Suppressor macrophage treated with lipopolysaccharide for 4 hours (primary cell): ENCODE measurements at regions not wholly inside any gene's neighbourhood (a gene's known extent, or its start where the extent isn't known, plus 50 kb on each side); places are given as distances from the start of the nearest gene placed in this dataset.

Experiments
- DNase-seq: peaks from one replicate; pipeline ENCODE4 v3.0.0-alpha.2; 2020

DNA sequence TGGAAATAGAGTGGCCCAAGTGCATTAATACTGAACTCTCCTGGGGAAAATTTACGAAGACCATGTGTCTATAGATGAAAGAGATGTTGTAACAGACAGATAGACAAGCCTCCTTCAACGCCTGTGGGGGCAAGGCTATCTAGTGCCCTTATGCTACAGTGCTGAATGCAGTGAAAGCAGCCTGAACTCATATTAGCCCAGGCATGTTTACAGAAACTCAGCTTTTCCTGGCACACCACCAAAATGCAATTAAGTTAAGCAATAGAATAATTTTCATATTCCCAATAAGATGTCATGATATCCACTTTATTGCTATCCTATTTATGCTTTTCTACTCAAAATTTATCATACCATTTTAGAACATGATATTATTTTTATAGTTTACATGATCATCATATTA, 277.0 kb downstream of the DIRAS2 start:
- no peak for DNase-seq

DNA sequence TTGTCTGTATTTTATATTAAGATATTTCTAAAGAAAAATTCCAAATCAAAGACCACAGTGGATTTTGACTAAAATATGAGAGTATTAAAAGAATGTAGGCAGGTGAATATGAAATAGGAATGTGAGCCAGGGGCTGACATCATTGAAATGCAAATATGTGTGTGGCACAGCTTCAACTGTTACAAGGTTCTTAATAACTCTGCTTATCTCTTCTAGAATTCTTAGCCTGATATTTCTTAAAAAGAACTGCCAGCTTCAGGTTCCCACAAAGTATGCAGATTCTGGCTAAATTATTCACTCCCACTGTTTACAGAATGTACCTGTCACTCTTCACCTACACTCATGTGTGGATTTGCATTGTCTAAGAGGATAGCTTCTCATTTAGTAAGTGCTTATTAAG, 274.4 kb downstream of the DIRAS2 start:
- DNase-seq: no peak

- no peak for DNase-seq
Observed at GRCh38 chr9:90368928-90369327, 273.7 kb downstream of the DIRAS2 start.

GRCh38 chr9:90379771-90380170, 262.9 kb downstream of the DIRAS2 start:
- no peak for DNase-seq

GRCh38 chr9:90385146-90385545, 257.5 kb downstream of the DIRAS2 start:
- no peak for DNase-seq

- no peak for DNase-seq
Observed at GRCh38 chr9:90393365-90394152, 249.1 kb downstream of the DIRAS2 start.

DNA sequence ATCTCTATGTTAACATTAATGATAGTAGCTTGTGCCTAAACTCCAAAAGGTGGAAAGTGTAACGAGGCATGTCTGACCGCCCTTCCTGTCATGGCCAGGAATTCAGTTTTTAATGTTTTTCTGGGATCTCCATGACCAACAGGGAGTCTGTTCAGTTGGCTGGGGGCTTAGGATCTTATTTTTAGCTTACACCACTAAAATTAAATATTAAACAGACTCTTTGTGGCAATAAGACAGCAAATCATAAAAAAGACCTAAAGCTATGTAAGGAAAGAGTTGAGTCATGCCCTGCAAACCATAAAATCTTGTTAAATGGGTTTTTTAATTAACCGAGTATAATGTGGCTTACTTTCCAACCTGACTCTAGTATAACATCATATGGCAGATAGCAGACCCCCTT, 247.8 kb downstream of the DIRAS2 start:
- no peak for DNase-seq

DNA sequence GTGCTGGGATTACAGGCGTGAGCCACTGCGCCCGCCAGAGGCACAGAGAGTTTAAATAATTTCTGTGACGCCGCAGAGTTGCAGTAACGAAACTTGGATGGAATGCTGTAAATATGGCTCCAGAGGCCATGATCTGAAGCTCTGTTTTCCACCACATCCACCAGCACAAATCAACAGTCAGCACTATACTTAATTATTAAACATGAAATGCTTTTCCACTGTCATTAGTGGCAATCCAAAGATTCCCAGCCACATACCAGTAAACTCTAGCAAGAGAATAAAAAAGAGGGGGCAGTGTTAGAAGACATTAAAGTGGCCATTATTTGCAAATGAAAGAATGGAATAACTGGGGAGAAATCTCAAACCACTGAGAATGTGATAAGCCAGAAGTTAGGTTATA, 242.5 kb downstream of the DIRAS2 start:
- DNase-seq: no peak

DNA sequence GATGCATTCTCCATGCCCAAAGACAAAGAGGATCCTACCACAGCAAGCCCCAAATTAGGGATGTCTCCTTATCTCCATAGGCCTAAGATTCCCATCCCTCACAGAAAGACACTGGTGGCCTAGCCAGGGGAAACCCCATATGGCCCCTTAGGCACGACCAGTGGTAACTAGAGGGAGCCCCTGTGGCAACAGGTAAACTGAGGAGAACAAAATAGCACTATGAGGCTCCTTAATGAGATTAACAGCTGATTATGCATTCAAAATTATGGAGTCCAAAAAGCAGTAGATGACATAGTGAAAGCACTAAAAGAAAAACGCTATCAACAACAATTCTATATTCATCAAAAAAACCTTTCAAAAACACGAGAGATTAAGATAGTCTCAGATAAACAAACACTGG, 234.0 kb downstream of the DIRAS2 start:
- DNase-seq: no peak

- no peak for DNase-seq
Observed at GRCh38 chr9:90419221-90419851, 223.3 kb downstream of the DIRAS2 start.

- DNase-seq: no peak
Observed at GRCh38 chr9:90420211-90420610, 222.4 kb downstream of the DIRAS2 start.

DNA sequence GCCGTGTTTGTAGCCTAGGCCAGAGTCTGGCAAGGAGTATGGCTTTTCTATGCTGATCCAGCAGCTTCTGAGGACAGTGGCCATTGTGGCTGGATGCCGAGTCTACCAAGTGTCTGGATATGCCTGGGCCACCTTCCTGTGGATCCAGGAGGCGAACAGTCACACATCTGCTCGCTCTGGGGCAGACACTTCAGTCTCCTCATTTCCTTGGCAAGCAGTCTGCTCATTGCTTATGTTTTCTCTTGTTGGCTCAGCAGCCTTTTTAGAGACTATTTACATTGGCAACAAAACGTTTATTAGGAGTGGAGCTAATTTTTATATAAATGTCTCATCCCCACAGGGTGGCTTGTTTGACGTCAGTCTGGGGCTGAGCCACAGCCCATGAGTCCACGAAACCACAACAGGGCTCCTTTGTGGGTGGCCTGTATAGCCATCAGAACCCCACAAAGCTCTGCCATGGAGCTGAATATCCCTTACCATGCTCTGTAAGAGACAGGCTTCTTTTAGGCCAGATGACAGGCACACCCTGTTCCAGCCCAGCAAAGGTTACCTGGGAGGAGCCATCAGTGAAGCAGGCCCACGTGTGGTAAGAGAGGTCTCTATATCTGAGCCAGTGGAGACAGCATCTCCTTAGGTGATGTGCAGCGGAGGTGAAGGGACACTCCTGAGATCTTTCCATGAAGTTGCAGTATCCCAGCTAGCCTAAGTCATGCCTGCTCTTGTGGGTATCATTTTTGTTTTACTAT, 221.7 kb downstream of the DIRAS2 start:
- DNase-seq: no peak

DNA sequence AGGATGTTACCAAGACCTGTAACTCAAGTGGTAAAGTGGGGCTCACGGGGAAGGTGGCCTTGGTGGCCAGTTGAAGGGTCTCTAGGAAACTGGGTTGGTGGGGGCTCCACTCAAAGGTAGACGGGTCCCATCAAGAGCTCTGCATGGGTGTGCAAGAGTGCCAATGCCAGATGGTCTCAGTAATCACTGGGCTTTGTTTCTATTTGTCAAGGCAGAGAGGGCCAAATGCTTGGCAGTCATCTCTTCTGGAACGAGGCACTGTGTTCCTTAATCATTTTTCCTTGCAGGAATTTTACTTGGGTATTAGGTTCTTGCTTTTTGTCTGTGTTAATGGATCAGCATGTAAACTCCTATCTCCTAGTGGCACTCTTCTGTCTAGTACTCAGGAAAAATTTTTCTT, 220.8 kb downstream of the DIRAS2 start:
- DNase-seq: no peak

DNA sequence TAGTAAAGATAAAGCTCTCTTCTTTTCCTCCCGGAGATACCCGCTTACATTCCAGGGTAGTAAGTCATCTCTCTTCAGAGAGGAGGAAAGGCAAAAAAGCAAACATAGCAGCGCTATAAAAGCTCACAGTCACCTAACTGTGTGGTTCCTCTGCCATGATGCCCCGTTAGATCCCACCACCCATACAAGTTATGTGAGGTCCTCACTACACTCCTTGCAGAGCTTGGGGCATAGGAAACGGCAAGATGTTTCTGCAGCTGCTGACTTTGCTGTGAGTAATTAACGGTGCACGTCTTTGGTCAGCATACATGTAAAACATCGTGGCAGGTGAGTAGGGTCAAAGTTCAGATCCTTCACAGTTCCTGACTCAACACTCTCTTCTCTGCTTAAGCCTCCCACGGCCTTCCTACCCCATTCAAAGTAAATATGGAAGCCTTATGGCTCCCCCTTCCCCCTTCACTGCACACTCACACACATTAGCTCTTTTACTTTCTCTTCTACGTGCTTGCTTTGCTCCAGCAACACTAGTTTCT, 218.9 kb downstream of the DIRAS2 start:
- no peak for DNase-seq

- no peak for DNase-seq
Observed at GRCh38 chr9:90428517-90428916, 214.1 kb downstream of the DIRAS2 start.

- DNase-seq: no peak
Observed at GRCh38 chr9:90432951-90433350, 209.7 kb downstream of the DIRAS2 start.

DNA sequence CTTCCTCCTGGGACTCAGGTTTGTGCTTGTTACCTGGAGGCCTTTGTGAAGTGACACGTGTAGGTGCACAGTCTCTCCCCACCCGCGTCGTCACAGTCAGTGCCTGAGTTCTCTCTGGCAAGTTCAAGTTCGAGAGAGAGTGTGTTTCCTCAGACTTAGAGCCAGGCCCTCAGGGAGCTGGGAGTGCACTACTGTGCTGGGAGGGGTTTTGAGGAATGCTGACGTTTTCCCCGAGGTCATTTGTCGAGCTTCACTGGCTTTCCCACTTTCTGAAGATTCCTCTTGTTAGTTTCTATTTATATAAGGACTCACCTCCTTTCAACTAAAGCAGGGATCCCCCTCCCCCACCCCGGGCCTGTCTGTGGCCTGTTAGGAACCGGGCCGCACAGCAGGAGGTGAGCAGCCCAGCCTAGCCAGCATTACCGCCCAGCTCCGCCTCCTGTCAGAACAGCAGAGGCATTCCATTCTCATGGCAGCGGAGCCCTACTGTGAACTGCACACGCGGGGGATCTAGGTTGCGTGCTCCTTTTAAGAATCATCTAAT, 209.2 kb downstream of the DIRAS2 start:
- DNase-seq: no peak

DNA sequence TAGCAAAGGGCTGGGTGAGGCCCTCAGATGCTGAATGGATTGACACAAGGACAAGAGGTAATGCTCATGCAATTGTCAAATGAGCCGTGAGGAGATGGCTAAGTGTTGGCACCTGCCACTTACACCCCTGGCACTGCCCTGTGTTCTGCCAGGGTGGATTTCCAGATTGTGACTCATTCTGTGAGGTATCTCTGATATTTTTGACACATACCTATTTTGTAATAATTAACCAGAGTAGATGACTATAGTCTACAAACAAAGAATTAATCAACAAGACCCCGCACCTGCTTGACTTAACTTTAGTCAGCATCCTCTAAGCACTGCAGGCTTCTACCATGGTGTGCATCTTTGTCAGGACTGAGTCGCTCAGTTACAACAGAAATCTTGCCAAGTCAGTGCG, 200.8 kb downstream of the DIRAS2 start:
- DNase-seq: no peak

GRCh38 chr9:90442723-90443122, 199.9 kb downstream of the DIRAS2 start:
- DNase-seq: no peak

DNA sequence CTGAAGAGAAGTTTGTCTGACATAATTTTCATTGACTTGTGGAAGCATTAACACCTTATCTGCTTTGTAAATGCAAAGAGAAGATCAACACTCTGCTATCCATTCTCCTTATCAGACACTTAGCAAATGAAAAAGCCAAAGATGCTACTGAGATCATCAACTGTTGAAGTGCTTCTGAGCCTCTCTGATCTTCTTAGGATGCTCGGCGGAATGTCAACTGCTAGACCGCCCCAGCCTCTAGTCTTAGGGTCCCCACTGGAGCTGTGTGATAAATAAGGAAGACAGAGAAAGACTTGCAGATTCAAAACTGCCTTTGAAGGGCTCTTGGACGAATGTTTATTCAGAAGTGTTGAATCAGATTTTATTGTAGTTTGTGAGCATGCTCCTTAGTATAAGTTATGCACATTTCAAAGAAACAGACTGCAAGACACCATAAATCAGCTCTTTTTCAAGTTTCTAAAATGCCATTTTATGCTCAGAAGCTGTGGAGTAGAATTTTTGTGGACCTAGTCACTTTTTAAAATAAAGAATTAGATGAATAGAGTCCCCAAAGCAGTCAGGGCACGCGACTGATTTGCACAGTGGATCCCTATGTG, 197.9 kb downstream of the DIRAS2 start:
- DNase-seq: no peak

DNA sequence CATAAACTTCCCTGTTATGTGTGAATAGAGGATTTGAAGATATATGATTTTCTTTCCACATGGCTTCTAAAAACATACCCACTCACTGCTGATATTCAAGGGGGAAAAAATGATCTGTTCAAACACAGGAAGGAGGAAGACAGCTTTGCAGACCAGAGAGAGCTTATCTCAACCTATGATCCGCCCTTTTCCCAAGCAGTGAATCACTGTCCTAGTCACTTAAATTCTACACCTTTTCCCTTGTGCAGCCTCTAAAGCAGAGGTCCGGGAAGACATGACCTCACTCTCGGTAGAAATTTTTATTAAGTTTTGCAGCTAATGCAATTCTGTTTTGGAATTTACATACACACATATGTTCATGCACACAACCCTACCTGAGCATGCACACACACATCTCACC, 197.2 kb downstream of the DIRAS2 start:
- no peak for DNase-seq

- DNase-seq: no peak
Observed at GRCh38 chr9:90446200-90446948, 196.2 kb downstream of the DIRAS2 start.
